Osteoblast (primary cell): ENCODE measurements at regions not wholly inside any gene's neighbourhood (a gene's known extent, or its start where the extent isn't known, plus 50 kb on each side); places are given as distances from the start of the nearest gene placed in this dataset.

Source experiments
- DNase-seq: peaks from one replicate; pipeline ENCODE4 v3.0.0; 2011; ENCODE audit warnings: low spot score, mixed read lengths; ENCODE audit not compliant: insufficient read length; ENCODE audit errors: missing footprints
- H2AFZ ChIP-seq: 2 replicates; pipeline ENCODE4 v1.6.0; 2011; ENCODE audit warnings: mild to moderate bottlenecking, low read length
- H3K27ac ChIP-seq: 2 replicates; pipeline ENCODE4 v1.5.1; 2011; ENCODE audit warnings: mild to moderate bottlenecking, low read depth, low read length, moderate library complexity
- H3K27me3 ChIP-seq: 2 replicates; pipeline ENCODE4 v1.6.0; 2012; ENCODE audit warnings: mild to moderate bottlenecking, control low read depth, inconsistent platforms, low read length, moderate library complexity; ENCODE audit not compliant: insufficient read depth
- H3K36me3 ChIP-seq: 2 replicates; pipeline ENCODE4 v1.5.1; 2011; ENCODE audit warnings: mild to moderate bottlenecking, low read length, control low read depth, moderate library complexity; ENCODE audit not compliant: insufficient read depth
- H3K4me1 ChIP-seq: 2 replicates; pipeline ENCODE4 v1.5.1; 2011; ENCODE audit warnings: mild to moderate bottlenecking, low read length, control low read depth, moderate library complexity; ENCODE audit not compliant: insufficient read depth
- H3K4me2 ChIP-seq: 2 replicates; pipeline ENCODE4 v1.6.0; 2011; ENCODE audit warnings: mild to moderate bottlenecking, low read length; ENCODE audit not compliant: insufficient read depth
- H3K4me3 ChIP-seq: fragments of 200-600 bp; sonication (generic); 3 replicates; pipeline ENCODE4 v1.5.1; 2012; ENCODE audit warnings: mild to moderate bottlenecking, low read length, inconsistent platforms; ENCODE audit not compliant: insufficient read depth
- H3K79me2 ChIP-seq: 2 replicates; pipeline ENCODE4 v1.6.0; 2012; ENCODE audit warnings: mild to moderate bottlenecking, low read length, control low read depth, inconsistent platforms; ENCODE audit not compliant: insufficient read depth
- H3K9me3 ChIP-seq: 2 replicates; pipeline ENCODE4 v1.5.1; 2011; ENCODE audit warnings: low read depth, low read length, control low read depth
- H4K20me1 ChIP-seq: 2 replicates; pipeline ENCODE4 v1.6.0; 2012; ENCODE audit warnings: mild to moderate bottlenecking, low read length, control low read depth; ENCODE audit not compliant: insufficient read depth
- CTCF ChIP-seq: IDR thresholded peaks from 2 replicates; pipeline ENCODE4 v1.5.1; 2011; ENCODE audit warnings: mild to moderate bottlenecking, low read depth, low read length, moderate library complexity; ENCODE audit errors: extremely low read depth

DNA sequence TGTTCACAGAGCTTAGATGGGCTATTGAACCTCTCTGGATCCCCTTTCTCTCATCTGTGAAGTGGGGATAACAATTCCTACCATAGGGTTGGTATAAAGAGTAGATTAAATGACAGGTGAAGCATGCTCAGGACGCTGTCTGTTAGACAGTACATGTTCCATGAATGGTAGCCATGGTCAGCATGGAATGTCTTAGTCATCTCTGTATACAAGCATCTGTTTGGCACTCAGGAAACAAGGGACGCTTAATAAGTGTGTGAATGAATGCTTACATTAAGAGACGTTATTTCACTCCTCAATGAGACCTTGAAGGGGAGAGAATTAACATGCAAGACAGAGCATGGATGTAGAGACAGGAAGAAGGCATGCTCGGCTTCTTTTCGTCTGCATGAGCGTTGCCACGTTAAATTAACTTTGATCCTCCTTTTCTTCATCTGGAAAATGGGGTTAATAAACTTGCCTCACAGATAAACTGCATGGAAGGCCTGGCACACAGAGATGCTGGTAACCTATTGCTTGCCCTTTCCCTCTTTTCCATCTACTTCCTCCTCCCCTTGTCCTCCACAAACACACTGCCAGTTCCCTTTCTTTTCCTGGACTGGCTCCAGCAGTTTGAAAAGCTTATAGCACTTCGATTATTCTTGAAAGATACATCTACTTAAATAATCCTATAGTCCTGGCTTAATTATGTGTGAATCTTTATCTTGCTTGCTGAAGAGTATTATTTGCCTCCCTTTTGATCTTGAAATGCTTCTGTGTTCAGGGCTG, 267.2 kb upstream of the MTNR1B start:
- Histone ChIP-seq H3K36me3 (no peaks in the 10 kb centered on the region), H2AFZ (peak overlapping the region; percentile 25), H3K79me2 (no peaks in the 10 kb centered on the region), H4K20me1 (no peaks in the 10 kb centered on the region), H3K4me3 (no peak overlapping the region), H3K27ac (peak overlapping the region; percentile 90), H3K9me3 (no peaks in the 10 kb centered on the region), H3K27me3 (no peaks in the 10 kb centered on the region), H3K4me2 (peak overlapping the region; percentile 24), H3K4me1 (peaks cover 27% of the 10 kb centered on the region)
- no peak for TF ChIP-seq CTCF
- DNase-seq: no peak

GRCh38 chr11:92702805-92703448, 266.5 kb upstream of the MTNR1B start:
- no peak for DNase-seq
- Histone ChIP-seq H3K27me3 (no peaks in the 10 kb centered on the region), H2AFZ (peak overlapping the region; percentile 55), H3K4me3 (no peak overlapping the region), H3K4me1 (peaks cover 34% of the 10 kb centered on the region), H3K27ac (peak overlapping the region; percentile 90), H4K20me1 (no peaks in the 10 kb centered on the region), H3K4me2 (peak overlapping the region; percentile 57), H3K9me3 (no peaks in the 10 kb centered on the region), H3K79me2 (no peaks in the 10 kb centered on the region), H3K36me3 (no peaks in the 10 kb centered on the region)
- no peak for TF ChIP-seq CTCF

- Histone ChIP-seq H3K27me3 (no peaks in the 10 kb centered on the region), H4K20me1 (no peaks in the 10 kb centered on the region), H3K9me3 (no peaks in the 10 kb centered on the region), H2AFZ (peak overlapping the region; percentile 55), H3K4me1 (peaks cover 34% of the 10 kb centered on the region), H3K36me3 (no peaks in the 10 kb centered on the region), H3K4me2 (peak overlapping the region; percentile 57), H3K79me2 (no peaks in the 10 kb centered on the region), H3K4me3 (no peak overlapping the region), H3K27ac (peak overlapping the region; percentile 90)
- no peak for TF ChIP-seq CTCF
- no peak for DNase-seq
These were observed 266.0 kb upstream of the MTNR1B start for GRCh38 chr11:92703449-92703830.

- Histone ChIP-seq H3K27me3 (no peaks in the 10 kb centered on the region), H3K4me1 (peaks cover 41% of the 10 kb centered on the region), H3K27ac (peak overlapping the region; percentile 38), H3K36me3 (no peaks in the 10 kb centered on the region), H2AFZ (peak overlapping the region; percentile 1), H3K9me3 (no peaks in the 10 kb centered on the region), H3K4me3 (no peak overlapping the region), H4K20me1 (no peaks in the 10 kb centered on the region), H3K4me2 (peak overlapping the region; percentile 37), H3K79me2 (no peaks in the 10 kb centered on the region)
- peak; percentile 13 for DNase-seq
- TF ChIP-seq CTCF: no peak
These were observed 262.3 kb upstream of the MTNR1B start for GRCh38 chr11:92707173-92707619.
